DMS 273 (cell line): ENCODE measurements at regions not wholly inside any gene's neighbourhood (a gene's known extent, or its start where the extent isn't known, plus 50 kb on each side); places are given as distances from the start of the nearest gene placed in this dataset.

ENCODE experiments used
- DNase-seq: peaks from one replicate; lab custom pipeline; 2025; ENCODE audit not compliant: unreplicated experiment; lab: John Stamatoyannopoulos, UW

- no peak for DNase-seq
Measured at GRCh38 chr22:49035818-49036457, 791.7 kb downstream of the BRD1 start.

- no peak for DNase-seq
Measured at GRCh38 chr22:49034836-49035817, 792.5 kb downstream of the BRD1 start.

GRCh38 chr22:49033616-49034015, 794.1 kb downstream of the BRD1 start:
- no peak for DNase-seq

- no peak for DNase-seq
Measured at GRCh38 chr22:49032821-49033220, 794.9 kb downstream of the BRD1 start.

- no peak for DNase-seq
Measured at GRCh38 chr22:49031746-49032330, 795.8 kb downstream of the BRD1 start.

GRCh38 chr22:49028111-49028510, 799.6 kb downstream of the BRD1 start:
- DNase-seq = no peak

- DNase-seq = no peak
Measured at GRCh38 chr22:49027368-49027670, 800.4 kb downstream of the BRD1 start.

GRCh38 chr22:49026494-49027367, 800.9 kb downstream of the BRD1 start:
- DNase-seq = peak; percentile 56

GRCh38 chr22:49025791-49026493, 801.7 kb downstream of the BRD1 start:
- DNase-seq = no peak

- DNase-seq = no peak
Measured at GRCh38 chr22:49024775-49025440, 802.8 kb downstream of the BRD1 start.

GRCh38 chr22:49023879-49024774, 803.5 kb downstream of the BRD1 start:
- DNase-seq = no peak

GRCh38 chr22:49023161-49023878, 804.4 kb downstream of the BRD1 start:
- no peak for DNase-seq

- no peak for DNase-seq
Measured at GRCh38 chr22:49022816-49023160, 804.9 kb downstream of the BRD1 start.

GRCh38 chr22:49021926-49022815, 805.5 kb downstream of the BRD1 start:
- DNase-seq = peak; percentile 5

- no peak for DNase-seq
Measured at GRCh38 chr22:49021131-49021925, 806.3 kb downstream of the BRD1 start.
